ENCODE measurements at regions not wholly inside any gene's neighbourhood (a gene's known extent, or its start where the extent isn't known, plus 50 kb on each side); places are given as distances from the start of the nearest gene placed in this dataset.

- TF ChIP-seq ZFX (IDR thresholded peaks at IDR 0.05; ENCODE audit: borderline replicate concordance) (no peak), CTCF (IDR thresholded peaks at IDR 0.05) (peak; percentile 25; the same call in 1 of the 2 replicates)
- H3K27ac ChIP-seq, result no peak overlapping the region
Measured at GRCh38 chr4:170875868-170876267, 786.1 kb upstream of the AADAT start.

- no peak for TF ChIP-seq CTCF (IDR thresholded peaks at IDR 0.05)
- no peak for TF ChIP-seq ZFX (IDR thresholded peaks at IDR 0.05; ENCODE audit: borderline replicate concordance)
- no peak overlapping the region for H3K27ac ChIP-seq
Measured at GRCh38 chr4:170872794-170873193, 783.0 kb upstream of the AADAT start.

GRCh38 chr4:170868170-170868569 lies 778.4 kb upstream of the AADAT start:
- no peak overlapping the region for H3K27ac ChIP-seq
- no peak for TF ChIP-seq ZFX (IDR thresholded peaks at IDR 0.05; ENCODE audit: borderline replicate concordance)
- TF ChIP-seq CTCF (IDR thresholded peaks at IDR 0.05), result no peak

- TF ChIP-seq ZFX (IDR thresholded peaks at IDR 0.05; ENCODE audit: borderline replicate concordance), result no peak
- TF ChIP-seq CTCF (IDR thresholded peaks at IDR 0.05), result no peak
- H3K27ac ChIP-seq, result no peak overlapping the region
Measured at GRCh38 chr4:170854097-170854496, 764.3 kb upstream of the AADAT start.

- no peak overlapping the region for H3K27ac ChIP-seq
- peak; percentile 81 for TF ChIP-seq CTCF (IDR thresholded peaks at IDR 0.05)
- no peak for TF ChIP-seq ZFX (IDR thresholded peaks at IDR 0.05; ENCODE audit: borderline replicate concordance)
Measured at GRCh38 chr4:170853422-170854021, 763.8 kb upstream of the AADAT start.

- H3K27ac ChIP-seq, result no peak overlapping the region
- TF ChIP-seq ZFX (IDR thresholded peaks at IDR 0.05; ENCODE audit: borderline replicate concordance) (no peak), CTCF (IDR thresholded peaks at IDR 0.05) (no peak)
Measured at GRCh38 chr4:170849969-170850368, 760.2 kb upstream of the AADAT start.

- no peak overlapping the region for H3K27ac ChIP-seq
- TF ChIP-seq ZFX (IDR thresholded peaks at IDR 0.05; ENCODE audit: borderline replicate concordance) (no peak), CTCF (IDR thresholded peaks at IDR 0.05) (no peak)
Measured at GRCh38 chr4:170827562-170828274, 738.0 kb upstream of the AADAT start.
